ACHN (cell line): ENCODE measurements at regions not wholly inside any gene's neighbourhood (a gene's known extent, or its start where the extent isn't known, plus 50 kb on each side); places are given as distances from the start of the nearest gene placed in this dataset.

Experiments
- DNase-seq: peaks from one replicate; pipeline ENCODE4 v3.0.0-alpha.2; 2015
- in situ Hi-C: cut with HindIII; loops from 2 replicates; pipeline ENCODE4 v1.10.0; 2017; ENCODE audit warnings: low sequenced_read_pairs, low pct_ligation_motif_present, low pct_unique_long_range_greater_than_20kb

DNA sequence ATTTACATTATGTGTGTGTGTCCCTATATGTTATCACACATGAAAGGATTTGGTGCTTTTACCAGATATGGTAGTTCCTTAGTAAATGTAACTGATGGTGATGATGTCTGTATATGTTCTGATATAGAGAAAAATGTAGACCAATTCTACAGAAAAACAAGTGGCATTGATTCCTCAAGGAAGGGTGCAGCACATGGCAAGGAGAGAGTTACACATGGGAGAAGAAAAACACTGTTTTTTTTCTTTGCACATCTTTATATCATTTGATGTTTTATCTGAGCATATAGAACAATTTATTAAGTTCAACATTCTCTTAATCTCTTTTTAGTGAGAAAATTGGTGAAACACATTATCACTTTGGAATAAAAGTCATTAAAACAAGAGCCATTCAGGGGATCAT, 535.0 kb upstream of the KLF4 start:
- in situ Hi-C loops, result no loop called here

DNA sequence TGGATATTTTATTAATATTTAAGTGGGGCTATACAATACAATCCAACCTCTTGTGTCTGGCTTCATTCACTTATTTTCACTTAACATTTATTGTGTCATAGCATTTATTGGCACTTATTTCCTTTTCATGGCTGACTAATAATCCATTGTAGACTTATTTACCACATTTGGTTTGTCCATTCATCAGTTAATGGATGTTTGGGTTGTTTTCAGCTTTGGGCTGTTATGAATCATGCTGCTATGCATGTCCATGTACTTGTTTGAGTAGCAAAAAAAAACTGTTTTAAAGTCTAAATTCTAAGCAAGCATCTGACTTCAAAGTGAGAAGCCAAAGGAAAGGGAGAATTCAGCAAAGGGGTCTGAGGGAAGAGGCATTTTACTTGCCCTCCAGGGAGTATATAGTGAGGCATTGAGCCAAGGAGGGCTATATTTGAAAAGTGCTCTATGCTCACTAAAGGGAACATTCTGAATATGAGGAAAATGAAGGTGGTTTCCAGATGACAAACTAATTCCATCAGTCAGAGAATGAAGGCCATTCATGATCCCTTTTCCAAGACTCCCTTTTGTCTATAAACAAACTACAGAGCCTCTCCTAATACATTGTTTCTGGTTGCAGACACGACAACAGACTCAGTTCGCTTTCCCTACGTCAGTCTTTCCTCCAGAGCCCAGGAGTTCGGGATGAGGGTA, 532.8 kb upstream of the KLF4 start:
- no peak for DNase-seq
- in situ Hi-C loops, result no loop called here

More for the DNA sequence above, 535.0 kb upstream of the KLF4 start:
- DNase-seq, result no peak

DNA sequence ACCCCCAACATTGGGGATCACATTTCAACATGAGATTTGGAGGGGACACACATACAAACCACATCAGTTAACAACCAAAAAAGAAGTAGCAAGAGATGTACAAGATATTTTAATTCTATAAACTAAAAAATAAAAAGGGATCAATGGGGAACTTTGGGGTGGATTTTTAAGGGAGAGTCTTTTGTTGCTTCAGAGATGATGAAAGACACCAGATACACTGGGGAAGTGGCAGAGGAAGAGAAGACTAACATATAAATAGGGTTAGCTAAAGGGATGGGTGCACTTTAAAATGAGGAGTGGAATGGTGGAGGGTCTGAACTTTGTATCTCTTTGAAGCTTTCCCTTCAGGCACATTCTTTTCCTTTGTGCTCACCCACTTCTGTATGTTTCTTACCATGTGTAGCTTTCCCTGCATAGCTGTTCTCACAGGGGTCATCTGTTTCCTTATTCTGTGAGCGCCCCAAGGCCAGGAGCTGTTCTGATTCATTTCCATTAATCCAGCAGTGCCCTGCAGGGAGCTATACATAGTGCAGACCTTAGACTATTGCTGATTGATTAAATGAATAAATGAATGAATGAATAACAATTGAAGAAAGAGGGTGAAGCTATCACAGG, 531.6 kb upstream of the KLF4 start:
- DNase-seq, result no peak
- in situ Hi-C loops, result no loop called here

DNA sequence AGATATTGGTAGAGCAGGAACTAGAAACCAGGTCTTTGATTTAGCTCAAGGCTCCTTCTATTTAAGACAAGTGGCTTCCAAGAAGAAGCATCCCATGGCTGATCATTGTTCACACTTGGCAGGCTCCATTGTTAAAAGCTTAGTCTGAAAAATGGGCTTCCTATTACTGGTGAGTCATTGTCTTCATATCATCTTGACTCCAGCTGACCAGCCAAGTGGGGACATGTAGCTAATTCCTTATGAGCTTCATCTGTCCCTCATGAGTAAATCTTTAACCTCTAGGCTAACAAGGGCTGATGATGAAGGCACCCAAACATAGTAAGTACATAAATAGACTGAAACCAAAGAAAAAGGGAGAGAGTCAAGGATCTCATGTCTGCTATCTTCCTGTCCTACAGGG, 530.3 kb upstream of the KLF4 start:
- no peak for DNase-seq
- in situ Hi-C loops, result no loop called here

DNA sequence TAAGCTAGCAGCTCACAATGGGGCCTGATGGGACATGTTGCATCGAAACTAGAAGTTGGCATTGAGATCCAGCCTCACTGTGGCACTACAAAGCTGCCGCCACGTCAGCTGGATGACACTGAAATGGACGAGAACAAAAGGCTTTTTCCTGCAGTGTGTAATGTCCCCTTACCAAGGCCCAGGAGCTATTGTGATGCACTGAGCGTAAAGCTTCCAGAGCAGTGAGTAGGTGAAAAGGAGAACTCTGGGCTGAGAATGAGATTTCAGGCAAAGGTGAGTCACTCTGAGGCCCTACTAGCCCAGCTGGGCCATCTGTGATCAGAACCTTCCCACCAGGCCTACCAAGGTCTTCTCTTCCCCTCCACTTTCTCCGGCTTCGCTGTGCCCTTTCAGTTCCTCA, 528.1 kb upstream of the KLF4 start:
- in situ Hi-C loops, result no loop called here
- no peak for DNase-seq

- in situ Hi-C loops, result no loop called here
- no peak for DNase-seq
Observed at GRCh38 chr9:108016446-108016845, 526.9 kb upstream of the KLF4 start.

- in situ Hi-C loops, result no loop called here
- DNase-seq, result no peak
Observed at GRCh38 chr9:108015690-108016089, 526.1 kb upstream of the KLF4 start.

DNA sequence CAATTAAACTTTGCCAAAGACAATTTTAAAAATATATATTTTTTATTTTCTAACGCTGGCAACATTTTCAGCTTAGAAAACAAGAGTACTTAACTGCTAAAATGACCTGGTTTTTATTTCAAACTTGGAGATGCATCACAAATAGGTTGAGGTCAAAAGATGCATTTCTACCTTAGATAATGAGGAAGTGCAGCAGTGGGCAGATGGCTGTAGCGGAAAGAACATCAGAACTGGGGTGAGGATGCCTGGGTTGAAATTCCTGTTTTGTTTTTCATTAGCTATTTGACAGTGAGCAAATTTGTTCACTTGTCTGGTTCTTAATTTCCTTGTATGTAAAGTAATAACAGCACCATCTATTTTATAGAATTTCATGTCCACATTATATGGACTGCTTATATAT, 524.8 kb upstream of the KLF4 start:
- in situ Hi-C loops, result no loop called here
- DNase-seq, result no peak

DNA sequence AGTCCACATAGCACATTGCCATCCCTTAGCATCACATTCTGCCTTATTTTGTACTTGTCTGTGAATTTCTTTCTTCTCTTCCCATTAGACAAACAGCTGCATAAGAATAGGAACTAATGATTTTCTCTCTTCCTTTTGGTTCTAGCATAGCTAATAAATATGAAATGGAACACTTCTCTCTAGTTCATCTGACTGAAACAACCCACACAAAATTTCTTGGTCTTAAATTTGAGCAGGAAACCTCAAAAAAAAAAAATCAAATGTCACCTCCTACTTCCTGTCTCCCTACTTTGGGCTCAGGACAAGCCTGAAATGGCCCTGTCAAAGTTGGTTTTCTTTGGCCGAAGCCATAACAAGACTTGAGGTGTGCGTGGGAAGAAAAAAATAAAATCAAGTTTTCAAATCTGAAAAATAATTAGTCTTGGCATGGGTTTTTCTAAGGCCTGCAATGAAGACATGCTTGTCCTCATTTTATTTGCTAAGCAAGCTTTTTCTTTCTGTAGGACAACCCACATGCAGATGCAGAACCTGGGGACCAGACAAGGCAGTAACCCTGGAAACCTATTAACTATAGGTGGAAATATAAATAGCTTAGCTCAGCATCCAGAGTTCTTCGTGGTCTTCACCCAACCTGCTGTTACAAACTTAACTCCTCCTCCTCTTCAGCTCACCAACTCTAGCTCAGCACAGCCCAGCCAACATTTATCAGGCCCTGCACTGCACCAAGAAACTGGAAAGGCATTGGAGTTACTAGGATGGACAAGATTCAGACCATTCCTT, 523.5 kb upstream of the KLF4 start:
- in situ Hi-C loops, result no loop called here
- no peak for DNase-seq

DNA sequence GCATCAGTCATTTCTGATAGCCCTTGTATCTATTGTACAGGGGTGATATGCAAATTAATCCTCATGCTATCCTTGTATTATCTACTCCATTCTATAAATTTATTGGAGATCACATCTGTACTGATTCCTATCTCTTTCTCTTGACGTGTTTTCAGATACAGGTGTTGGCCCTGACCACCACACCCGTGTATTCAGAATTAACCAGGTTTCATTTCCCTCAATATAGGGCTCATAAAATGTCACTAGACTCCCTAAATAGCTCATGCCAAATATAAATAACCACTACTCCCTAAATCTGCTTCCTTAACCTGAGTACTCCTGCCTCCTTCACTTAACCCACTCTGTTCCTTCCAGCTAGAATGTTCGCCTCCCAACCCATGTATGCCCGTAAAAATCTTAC, 522.8 kb upstream of the KLF4 start:
- DNase-seq, result no peak
- in situ Hi-C loops, result no loop called here

DNA sequence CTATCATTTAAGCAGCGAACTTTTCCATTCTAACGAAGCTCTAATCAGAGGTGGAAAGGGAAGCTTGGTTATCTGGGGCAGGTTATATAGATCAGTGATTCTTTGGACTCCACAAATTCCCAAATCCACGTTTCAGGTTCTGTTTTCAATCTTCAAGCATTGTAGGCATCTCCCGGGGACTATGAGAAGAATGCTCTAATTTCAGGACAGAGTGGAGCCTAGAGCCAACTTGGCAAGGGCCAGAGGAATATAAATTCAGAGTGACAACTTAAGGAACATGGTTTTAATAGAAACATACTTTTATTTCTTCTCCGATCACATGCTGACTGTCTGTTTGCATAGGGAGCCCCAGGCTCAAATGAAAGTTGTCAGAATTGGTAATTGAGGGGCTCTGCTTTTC, 514.0 kb upstream of the KLF4 start:
- no peak for DNase-seq
- in situ Hi-C loops, result no loop called here

DNA sequence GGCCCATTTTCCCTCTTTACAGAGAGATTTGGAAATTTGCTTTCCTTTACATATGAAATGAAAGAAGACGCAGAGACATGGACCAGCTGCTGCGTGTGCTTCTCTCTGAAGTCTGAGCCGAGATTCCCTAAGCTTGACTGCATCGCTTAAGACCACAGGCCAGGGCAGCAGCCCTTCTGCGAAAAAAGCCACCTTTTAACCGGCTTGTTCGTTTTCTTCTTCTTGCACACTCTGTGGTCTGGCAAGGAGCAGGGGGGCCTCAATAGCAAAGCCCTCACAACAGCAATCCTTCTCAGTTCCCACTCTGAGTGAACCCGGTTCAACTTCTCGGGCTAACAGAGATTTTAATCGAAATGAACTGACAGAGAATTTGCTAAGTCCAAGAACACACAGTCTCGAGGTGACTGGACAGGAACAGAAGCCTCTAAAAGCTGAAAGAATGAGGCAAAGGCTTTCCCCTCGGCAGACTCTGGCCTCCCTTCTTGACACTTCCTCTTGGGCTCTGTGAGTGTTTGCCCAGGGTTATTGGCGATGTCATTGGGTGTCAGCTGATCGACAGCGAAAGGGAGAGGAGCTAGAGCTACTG, 512.9 kb upstream of the KLF4 start:
- in situ Hi-C loops, result no loop called here
- no peak for DNase-seq

DNA sequence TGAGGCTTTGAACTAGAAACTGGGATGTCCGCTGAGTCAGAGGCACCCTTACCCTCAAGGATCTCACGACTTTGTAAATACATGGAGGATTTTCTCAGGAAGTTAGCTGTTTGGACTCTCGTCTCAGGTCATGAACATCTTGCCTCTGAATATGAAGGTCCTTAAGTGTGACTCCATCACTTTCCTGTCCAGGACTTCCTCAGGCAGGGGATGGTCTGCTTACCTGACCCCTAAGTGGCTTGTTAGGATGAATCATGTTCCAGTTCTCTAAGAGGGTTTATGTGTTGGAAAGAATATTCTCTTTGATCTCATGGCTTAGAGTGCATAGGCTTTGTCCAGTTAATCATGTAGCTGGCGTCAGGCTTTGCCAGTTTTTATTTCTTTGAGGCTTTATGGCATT, 511.7 kb upstream of the KLF4 start:
- DNase-seq, result no peak
- in situ Hi-C loops, result no loop called here

DNA sequence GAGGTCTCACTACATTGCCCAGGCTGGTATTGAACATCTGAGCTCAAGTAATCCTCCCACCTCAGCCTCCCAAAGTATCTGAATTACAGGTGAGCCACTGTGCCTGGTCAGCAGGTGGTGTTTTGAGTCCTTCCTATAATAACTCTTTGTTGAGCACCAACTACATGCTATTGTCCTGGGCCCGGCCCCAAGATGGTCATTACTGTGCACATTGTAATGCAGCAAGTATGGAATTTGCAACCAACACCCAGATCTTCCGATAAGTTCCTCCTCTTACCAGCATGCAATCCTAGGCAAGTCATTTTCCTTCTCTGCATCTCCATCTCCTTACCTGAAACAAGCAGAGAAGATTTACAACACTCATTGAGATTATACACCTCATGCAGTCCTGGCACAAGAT, 510.3 kb upstream of the KLF4 start:
- no peak for DNase-seq
- in situ Hi-C loops, result no loop called here

- DNase-seq, result no peak
- in situ Hi-C loops, result no loop called here
Observed at GRCh38 chr9:107999011-107999410, 509.4 kb upstream of the KLF4 start.

- in situ Hi-C loops, result no loop called here
- DNase-seq, result no peak
Observed at GRCh38 chr9:107994648-107995047, 505.1 kb upstream of the KLF4 start.

DNA sequence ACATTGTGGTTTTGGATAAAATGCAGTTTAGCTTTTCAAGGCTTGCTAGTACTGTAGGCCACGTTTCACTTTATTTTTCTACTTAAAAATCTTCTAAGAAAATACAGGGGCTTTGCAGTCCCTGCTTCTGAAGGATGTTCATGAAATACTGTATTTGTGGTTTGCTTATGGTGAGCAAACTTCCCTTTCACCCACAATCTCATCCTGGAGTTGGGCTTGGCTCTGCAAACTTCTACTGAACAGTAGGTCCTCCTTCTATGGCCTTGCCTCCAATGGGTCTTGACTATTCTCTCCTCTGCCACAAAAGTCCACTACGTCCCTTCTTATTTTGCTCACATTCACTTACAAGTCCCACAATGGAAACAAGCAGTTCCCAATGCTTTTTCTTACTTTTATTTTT, 502.7 kb upstream of the KLF4 start:
- in situ Hi-C loops, result no loop called here

GRCh38 chr9:107991581-107991980, 502.0 kb upstream of the KLF4 start:
- in situ Hi-C loops, result no loop called here
- DNase-seq, result no peak

More for the DNA sequence above, 502.7 kb upstream of the KLF4 start:
- no peak for DNase-seq

GRCh38 chr9:107989544-107989943, 500.0 kb upstream of the KLF4 start:
- in situ Hi-C loops, result no loop called here
- no peak for DNase-seq
